ENCODE measurements at regions not wholly inside any gene's neighbourhood (a gene's known extent, or its start where the extent isn't known, plus 50 kb on each side); places are given as distances from the start of the nearest gene placed in this dataset.

DNA sequence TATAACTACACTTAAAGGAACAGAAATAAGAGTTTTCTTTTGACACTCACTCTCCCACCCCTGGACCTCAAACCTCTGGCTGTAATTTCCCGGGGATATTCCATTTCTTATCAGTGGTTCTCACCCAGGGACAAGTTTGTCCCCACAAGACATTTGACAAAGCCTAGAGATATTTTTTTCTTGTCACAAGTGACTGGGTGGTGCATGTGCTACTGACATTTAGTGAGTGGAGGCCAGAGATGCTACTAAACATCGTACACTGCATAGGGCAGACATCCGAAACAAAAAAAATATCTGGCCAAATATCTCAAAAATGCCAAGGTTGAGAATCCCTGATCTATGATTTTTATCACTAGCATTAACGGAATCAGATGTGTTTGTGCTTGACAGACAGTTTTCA lies 168.0 kb upstream of the FRMD4B start:
- TF ChIP-seq, protein P1, sequence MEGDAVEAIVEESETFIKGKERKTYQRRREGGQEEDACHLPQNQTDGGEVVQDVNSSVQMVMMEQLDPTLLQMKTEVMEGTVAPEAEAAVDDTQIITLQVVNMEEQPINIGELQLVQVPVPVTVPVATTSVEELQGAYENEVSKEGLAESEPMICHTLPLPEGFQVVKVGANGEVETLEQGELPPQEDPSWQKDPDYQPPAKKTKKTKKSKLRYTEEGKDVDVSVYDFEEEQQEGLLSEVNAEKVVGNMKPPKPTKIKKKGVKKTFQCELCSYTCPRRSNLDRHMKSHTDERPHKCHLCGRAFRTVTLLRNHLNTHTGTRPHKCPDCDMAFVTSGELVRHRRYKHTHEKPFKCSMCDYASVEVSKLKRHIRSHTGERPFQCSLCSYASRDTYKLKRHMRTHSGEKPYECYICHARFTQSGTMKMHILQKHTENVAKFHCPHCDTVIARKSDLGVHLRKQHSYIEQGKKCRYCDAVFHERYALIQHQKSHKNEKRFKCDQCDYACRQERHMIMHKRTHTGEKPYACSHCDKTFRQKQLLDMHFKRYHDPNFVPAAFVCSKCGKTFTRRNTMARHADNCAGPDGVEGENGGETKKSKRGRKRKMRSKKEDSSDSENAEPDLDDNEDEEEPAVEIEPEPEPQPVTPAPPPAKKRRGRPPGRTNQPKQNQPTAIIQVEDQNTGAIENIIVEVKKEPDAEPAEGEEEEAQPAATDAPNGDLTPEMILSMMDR (IDR thresholded peaks at IDR 0.05) = no peak
- TF ChIP-seq POLR2A (IDR thresholded peaks at IDR 0.05) (no peak), EP300 (IDR thresholded peaks at IDR 0.05) (no peak)

Data from stomach (tissue), 4 donors.